ENCODE measurements at regions not wholly inside any gene's neighbourhood (a gene's known extent, or its start where the extent isn't known, plus 50 kb on each side); places are given as distances from the start of the nearest gene placed in this dataset.

DNA sequence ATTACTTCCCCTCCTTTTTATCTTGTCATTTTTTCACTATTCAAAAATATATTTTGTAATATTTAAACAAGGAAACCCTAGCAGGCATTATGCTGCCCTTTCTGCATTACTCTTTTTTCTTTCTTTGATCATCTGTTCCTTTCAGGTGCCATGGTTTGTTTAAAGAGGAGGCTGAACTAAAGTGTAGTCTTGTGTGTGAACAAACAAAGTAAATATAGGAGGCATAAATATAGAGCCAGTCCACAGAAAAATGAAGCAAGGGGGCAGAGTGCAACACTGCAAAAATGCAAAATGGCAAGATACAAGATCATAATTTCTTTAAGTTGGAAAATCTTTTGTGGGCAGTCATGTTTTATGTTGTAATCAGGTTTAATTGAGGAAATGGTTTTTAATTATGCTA, 947.3 kb upstream of the COX7C start:
- in situ Hi-C loops (cut with HindIII; ENCODE audit: low pct_unique_long_range_greater_than_20kb, low sequenced_read_pairs): no loop called here
- no peak for DNase-seq (ENCODE audit: low read depth)

DNA sequence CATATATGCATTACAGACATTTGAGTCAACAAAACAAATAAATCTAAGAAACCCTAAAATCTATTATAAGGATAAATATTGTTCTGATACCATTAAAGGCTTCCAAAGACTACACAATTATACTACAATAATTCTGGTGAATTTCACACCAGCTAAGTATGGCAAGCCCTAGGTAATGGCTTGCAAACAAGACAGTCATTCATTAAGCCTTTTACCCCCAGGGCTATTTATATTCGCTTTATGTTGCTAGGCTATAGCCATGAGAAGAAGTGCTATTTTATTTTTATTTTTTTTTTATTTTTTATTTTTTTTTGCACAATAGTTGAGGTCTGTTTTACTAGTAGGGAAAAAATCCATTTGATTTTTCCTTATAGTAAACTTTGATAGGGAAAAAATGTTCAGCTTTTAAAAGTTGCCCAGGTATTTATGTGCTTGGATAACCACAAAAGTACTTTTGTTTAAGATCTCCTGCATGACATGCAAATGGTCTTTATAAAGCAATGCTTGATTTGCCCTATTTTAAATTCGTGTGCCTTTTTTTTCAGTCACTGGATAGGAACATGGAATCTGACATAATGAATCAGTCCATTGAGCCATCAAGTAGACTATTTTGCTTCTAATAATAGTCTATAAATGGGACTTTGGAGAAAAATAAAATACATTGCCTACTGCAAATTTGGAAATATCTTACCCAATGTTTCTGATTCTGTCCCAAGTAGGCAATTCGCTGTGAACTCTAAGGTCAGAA, 946.3 kb upstream of the COX7C start:
- in situ Hi-C loops (cut with HindIII; ENCODE audit: low pct_unique_long_range_greater_than_20kb, low sequenced_read_pairs): no loop called here

DNA sequence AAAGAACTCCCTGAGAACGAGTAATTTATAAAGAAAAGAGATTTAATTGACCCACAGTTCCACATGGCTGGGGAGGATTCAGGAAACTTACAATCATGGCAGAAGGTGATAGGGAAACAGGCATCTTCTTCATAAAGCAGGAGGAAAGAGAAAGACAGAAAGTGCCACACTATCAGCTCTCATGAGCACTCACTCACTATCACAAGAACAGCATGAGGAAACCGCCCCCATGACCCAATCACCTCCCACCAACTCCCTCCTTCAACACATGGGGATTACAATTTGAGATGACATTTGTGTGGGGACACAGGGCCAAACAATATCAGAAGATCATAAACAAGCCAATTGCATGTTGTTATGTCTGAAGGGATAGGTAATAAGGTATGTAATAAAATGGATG, 935.9 kb upstream of the COX7C start:
- in situ Hi-C loops (cut with HindIII; ENCODE audit: low pct_unique_long_range_greater_than_20kb, low sequenced_read_pairs): no loop called here
- no peak for DNase-seq (ENCODE audit: low read depth)

More for the DNA sequence above, 946.3 kb upstream of the COX7C start:
- DNase-seq (ENCODE audit: low read depth): no peak

DNA sequence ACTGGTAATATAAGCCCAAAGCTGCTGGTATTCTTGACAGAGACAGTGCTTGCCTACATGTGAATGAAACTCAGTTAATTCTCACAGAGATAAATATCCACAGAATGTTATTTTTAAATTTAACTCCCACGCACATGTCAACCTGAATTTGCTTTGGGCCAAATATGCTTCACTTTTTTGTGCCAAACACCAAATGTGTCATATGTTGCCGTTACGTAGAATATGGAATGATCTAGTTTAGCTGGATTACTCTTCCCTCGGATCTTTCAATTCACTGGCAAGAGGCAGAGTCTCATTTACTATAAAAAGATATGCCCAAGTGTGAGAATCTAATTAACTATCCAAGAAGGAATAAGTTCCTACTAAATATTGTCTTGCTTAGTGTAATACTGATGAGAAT, 933.4 kb upstream of the COX7C start:
- in situ Hi-C loops (cut with HindIII; ENCODE audit: low pct_unique_long_range_greater_than_20kb, low sequenced_read_pairs): no loop called here
- no peak for DNase-seq (ENCODE audit: low read depth)

DNA sequence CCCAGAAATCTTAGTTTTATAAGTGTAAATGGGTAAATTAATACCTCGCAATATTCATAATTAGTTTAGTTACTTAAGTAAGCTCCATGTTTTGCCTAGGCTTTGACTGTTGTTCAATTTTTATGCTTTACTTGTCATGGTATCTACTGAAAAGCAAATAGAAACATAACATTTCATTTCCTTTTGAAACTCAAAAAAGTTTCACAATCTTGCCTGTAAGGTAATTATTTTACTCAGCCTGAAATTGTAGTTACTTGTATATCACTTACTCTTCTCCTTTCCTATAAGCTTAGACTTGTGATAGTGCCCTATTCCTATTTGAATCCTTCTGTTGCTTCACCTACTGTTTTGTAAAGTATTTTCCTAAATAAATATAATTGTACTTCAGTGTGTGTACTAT, 914.4 kb upstream of the COX7C start:
- in situ Hi-C loops (cut with HindIII; ENCODE audit: low pct_unique_long_range_greater_than_20kb, low sequenced_read_pairs): no loop called here
- no peak for DNase-seq (ENCODE audit: low read depth)

DNA sequence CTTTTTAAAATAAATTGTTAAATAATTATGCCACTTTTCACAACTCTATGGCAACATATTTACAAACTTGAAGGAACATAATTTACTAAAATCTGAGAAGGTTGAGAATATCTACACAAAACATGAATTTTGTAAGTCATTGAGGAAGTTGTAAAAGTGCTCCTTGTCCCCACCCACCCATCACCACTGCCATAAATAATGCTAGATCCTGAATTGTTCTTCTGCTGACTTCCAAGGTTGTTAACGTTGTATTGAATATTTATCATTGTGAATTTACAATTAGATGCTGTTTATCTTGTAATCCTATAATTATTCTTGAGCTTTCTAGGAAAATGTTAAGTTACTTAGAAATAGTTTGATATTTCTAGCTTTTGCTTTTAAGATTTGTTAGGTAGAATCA, 908.0 kb upstream of the COX7C start:
- in situ Hi-C loops (cut with HindIII; ENCODE audit: low pct_unique_long_range_greater_than_20kb, low sequenced_read_pairs): no loop called here
- no peak for DNase-seq (ENCODE audit: low read depth)

DNA sequence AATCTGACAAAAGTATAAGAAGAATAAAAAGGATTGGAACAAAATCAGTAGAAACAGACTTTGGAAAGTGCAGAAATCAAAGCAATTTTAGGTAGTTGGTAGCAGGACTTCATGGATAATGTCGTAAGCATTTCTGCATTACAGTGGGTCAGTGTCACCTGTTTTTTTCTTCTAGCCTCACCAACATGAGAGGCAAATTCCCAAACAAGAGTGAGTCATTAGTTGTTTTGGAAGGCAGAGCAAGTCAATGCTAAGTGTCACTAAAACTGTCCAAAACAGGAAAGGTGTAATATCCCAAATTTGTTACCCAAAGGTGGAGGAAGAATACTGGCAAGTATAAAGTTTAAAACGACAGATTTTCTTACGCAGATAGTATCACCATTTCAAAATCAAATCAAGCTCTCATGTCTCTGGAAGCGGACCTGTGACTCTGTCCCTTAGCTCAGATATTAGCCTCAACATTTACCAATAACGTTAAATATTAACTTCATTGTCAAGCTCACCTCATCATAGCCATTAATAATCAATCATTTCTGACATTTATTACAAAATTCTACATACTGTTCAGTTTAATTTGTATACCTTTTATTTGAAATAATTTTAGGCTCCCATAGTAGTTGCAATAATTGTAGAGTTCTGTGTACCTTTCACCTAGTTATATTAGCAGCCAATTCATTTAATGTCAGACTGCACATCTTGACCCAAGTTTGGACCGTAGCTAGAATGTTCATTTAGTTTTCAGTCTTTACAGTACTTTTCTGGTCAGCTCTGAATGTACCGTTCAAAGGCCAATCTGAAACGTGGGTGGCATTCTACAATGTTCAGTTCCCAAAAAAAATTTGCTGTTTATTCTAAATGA, 901.2 kb upstream of the COX7C start:
- in situ Hi-C loops (cut with HindIII; ENCODE audit: low pct_unique_long_range_greater_than_20kb, low sequenced_read_pairs): no loop called here
- no peak for DNase-seq (ENCODE audit: low read depth)

DNA sequence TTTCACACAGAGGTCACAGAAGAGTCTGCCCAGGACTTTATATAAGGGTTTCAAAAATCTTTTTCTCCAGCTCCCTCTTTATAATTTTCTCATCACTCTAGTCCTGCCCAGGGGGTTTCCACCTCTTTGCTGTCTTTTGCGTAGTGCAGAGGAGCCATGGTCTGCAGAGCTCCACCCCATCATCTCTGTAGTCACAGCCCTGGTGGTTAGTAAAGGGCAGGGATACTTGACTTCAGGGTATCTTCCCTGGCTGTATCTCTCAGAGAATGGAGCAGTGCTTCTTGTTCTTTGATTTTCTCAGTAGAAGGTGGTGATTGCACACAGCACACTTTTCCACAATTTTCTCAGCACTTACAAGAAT, 900.6 kb upstream of the COX7C start:
- in situ Hi-C loops (cut with HindIII; ENCODE audit: low pct_unique_long_range_greater_than_20kb, low sequenced_read_pairs): no loop called here
- DNase-seq (ENCODE audit: low read depth): no peak

DNA sequence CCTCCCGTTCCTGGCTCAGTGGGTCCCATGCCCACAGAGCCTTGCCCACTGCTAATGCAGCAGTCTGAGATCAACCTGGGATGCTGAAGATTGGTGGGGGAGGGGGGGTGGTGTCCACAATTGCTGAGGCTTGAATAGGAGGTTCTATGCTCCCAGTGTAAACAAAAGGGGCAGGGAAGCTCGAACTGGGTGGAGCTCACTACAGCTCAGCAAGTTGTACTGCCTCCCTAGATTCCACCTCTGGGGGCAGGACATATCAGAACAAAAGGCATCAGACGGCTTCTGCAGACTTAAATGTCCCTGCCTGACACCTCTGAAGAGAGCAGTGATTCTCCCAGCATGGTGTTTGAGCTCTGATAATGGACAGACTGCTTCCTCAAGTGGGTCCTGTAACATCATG, 885.6 kb upstream of the COX7C start:
- DNase-seq (ENCODE audit: low read depth): no peak
- in situ Hi-C loops (cut with HindIII; ENCODE audit: low pct_unique_long_range_greater_than_20kb, low sequenced_read_pairs): no loop called here

DNA sequence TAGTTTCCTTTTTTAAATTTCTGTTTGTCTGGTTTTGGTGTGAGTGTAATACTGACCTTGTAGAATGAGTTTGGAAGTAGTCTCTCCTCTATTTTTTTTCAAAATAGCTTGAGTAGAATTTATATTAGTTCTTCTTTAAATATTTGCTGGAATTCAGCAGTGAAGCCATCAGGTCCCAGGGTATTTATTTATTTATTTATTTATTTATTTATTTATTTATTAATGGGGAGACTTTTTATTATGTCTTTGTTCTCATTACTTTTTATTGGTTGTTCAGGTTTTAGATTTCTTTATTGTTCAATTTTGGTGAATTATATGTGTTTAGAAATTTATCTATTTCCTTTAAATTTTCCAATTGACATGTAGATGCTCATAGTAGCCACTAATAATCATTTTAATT, 875.8 kb upstream of the COX7C start:
- no peak for DNase-seq (ENCODE audit: low read depth)
- in situ Hi-C loops (cut with HindIII; ENCODE audit: low pct_unique_long_range_greater_than_20kb, low sequenced_read_pairs): no loop called here

DNA sequence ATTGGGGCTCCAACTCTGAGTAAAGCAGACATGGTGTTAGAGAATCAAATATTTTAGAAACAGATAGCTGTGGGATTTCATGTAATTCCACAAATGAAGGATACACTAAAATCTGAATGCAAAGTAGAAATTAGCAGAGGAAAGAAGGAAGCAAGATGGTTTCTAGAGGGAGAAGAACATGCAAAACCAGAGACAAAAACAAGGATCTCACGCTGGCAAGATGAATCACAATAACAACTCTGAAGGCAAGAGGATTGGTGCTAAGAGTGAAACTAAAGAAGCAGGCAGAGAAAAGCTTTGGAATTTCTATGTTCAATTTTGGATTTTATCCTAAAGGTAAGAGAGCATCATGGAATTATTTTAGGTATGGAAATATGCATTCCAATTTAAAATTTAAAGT, 857.2 kb upstream of the COX7C start:
- no peak for DNase-seq (ENCODE audit: low read depth)
- in situ Hi-C loops (cut with HindIII; ENCODE audit: low pct_unique_long_range_greater_than_20kb, low sequenced_read_pairs): no loop called here

DNA sequence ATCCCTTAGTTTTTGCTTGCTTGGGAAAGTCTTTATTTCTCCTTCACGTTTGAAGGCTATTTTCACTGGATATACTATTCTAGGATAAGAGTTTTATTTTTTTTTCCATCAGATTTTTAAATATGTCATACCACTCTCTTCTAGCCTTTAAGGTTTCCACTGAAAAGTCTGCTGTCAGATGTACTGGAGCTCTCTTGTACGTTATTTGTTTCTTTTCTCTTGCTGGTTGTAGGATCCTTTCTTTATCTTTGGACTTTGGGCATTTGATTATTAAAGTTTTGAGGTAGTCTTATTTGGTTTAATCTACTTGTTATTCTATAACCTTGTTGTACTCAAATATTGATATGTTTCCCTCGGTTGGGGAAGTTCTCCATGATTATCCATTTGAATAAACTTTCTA, 848.4 kb upstream of the COX7C start:
- DNase-seq (ENCODE audit: low read depth): no peak

DNA sequence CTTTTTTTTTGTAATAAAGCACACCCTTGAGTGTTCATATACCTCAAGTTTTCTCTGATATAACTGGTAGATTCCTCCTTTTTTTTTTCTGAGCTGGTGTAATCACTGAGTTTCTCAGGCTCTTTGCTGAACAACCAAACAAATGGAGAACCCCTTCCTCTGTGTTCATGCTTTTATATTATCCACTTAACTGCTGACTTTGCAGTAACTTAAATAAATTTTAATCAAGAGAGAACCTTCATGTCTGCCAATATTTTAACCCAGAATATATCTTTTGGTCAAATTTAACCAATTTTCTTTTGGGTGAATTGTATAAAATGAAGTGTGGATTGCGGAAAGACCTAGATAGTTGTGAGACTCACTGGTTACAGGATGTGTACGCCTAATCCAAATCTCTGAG, 833.0 kb upstream of the COX7C start:
- in situ Hi-C loops (cut with HindIII; ENCODE audit: low pct_unique_long_range_greater_than_20kb, low sequenced_read_pairs): no loop called here
- no peak for DNase-seq (ENCODE audit: low read depth)

More for the DNA sequence above, 848.4 kb upstream of the COX7C start:
- in situ Hi-C loops (cut with HindIII; ENCODE audit: low pct_unique_long_range_greater_than_20kb, low sequenced_read_pairs): no loop called here

DNA sequence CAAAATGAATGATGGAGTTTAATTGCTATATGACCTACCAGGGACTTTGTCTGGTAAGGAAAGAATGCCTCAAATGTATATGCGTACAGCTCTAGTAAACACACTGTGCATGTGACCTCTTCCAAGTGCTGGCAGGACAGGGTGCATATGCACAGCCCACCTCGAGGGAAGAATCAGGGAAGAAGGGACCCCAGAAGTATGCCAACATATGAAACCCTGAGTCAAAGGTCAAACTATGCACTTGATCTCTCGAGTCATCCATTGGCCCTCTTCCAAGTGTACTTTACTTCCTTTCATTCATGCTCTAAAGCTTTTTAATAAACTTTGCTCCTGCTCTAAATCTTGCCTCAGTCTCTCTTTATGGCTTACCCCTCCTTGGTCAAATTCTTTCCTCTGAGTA, 804.6 kb upstream of the COX7C start:
- in situ Hi-C loops (cut with HindIII; ENCODE audit: low pct_unique_long_range_greater_than_20kb, low sequenced_read_pairs): no loop called here
- no peak for DNase-seq (ENCODE audit: low read depth)

DNA sequence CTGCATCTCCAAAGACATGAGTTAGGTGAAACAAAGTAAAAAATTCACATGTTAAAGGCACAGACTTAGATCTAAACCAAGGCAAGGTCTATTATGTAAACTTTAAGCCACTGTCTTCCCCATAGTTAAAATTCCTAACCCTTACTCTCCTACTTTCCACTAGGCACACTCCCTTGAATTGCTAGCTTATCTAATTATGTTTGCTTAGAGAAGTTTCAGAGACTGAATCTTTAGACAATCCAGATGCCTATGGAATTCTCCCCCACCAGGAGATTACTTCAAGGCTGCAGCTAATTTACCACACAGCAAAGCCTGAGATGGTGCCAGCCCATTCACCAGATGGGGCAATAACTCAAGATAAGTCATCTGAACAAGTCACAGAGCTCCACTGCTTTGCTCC, 803.1 kb upstream of the COX7C start:
- in situ Hi-C loops (cut with HindIII; ENCODE audit: low pct_unique_long_range_greater_than_20kb, low sequenced_read_pairs): no loop called here
- no peak for DNase-seq (ENCODE audit: low read depth)

DNA sequence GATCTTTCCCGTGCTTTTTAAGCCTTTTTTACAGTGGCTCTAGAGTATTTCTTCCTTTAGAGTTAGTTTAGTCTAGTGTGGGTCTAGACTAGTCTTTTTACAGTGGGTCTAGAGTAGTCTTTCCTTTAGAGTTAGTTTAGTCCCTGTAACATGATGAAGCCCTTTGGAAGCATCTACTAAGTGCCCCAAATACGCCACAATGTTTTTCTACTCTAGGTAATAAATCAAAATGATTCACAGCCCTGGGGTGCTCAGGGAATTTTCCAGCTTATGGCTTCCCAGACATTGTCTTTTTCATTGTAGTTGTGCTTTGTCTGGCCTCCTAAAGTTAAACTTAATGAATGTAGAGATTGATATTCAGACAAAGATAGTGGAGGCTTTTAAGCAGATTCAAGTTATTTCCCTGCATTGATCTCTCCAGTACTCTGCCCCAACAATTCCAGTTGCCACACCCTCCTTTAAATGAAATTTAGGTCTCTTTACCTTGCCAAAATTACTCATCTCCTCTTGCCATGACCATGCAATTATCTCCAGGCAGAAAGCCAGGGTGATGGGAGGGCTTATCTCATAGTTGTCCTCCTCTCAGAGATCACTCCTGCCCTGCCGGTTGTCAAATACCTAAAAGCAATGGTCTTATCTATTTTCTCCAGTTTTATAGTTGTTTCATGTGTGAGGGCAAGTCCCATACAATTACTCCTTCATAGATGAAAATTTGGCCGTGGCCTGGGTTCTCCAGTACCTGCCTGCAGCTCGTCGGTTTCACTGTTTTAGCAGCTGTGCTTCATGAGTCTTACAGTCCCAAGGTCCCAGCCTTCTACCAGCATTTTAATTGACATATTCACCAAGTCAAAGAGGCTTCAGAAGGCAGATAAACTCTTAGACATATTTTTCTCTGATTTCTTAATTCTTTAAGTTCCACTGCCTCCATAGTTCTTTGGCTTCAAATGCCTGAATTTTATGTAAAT, 794.0 kb upstream of the COX7C start:
- in situ Hi-C loops (cut with HindIII; ENCODE audit: low pct_unique_long_range_greater_than_20kb, low sequenced_read_pairs): no loop called here
- DNase-seq (ENCODE audit: low read depth): no peak

DNA sequence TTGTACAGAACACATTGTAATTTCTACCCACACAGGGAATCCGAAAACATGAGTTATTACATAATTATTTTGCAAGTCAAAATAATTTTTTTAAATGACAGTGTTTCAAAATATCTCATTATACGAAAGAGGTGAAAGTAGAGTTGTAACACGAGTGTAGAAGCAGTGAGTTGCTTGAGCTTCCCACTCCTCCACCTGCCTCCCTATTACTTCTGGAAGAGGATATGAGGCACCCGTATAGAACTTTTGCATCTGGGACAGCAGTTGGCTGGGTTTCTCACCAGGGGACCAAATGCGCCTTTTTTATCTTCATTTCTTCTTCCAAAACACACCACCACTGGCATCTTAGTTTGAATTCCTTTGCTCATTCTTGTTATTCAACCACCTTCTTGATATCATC, 779.0 kb upstream of the COX7C start:
- DNase-seq (ENCODE audit: low read depth): no peak
- in situ Hi-C loops (cut with HindIII; ENCODE audit: low pct_unique_long_range_greater_than_20kb, low sequenced_read_pairs): no loop called here

DNA sequence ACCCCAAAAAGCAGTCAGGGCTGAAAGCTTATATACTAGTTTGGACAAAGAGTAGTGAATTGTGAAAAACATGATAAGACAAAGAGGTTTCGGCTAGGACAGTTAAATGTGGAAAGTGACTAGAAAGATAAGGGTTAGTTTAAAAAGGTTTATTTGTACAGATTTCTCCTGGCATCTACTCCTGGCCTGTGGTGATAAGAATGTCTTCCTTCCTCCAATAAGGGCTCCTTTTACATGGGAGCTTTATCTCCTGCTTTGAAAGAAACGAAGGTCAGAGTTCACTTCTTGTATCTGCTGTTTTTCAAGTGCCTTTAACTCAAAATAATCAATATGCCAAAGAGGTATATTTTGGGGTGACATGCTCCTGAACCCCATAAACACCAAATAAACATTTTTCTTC, 776.1 kb upstream of the COX7C start:
- no peak for DNase-seq (ENCODE audit: low read depth)
- in situ Hi-C loops (cut with HindIII; ENCODE audit: low pct_unique_long_range_greater_than_20kb, low sequenced_read_pairs): no loop called here

DNA sequence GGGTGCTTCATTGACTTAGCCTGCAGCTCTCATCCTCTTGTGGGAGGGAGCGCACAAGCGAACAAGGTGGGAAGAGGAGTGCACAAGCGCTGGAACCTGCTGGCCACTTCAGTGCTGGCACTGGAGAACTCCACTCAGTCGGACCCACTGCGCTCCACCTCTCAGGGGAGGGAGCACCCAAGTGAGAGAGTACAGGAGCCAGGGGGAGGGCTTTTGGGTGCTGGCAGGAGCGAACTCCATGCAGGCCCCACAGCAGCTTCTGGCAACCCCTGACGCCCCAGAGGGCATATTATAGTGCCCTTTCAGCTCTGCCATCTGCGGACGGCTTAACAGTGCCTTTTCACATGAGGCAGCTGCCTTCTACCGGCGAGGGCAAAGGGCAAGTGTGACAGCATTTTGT, 774.2 kb upstream of the COX7C start:
- in situ Hi-C loops (cut with HindIII; ENCODE audit: low pct_unique_long_range_greater_than_20kb, low sequenced_read_pairs): no loop called here
- no peak for DNase-seq (ENCODE audit: low read depth)
